ENCODE measurements at regions not wholly inside any gene's neighbourhood (a gene's known extent, or its start where the extent isn't known, plus 50 kb on each side); places are given as distances from the start of the nearest gene placed in this dataset.

GRCh38 chr17:70520447-70520846 is 351.1 kb downstream of the KCNJ2 start:
- Histone ChIP-seq H3K4me3 (ENCODE audit: extremely low read depth in 1 of 4, insufficient read depth in 2 of 4, low read depth in 3 of 4, low read length in 4 of 4) (no peak overlapping the region), H3K23me2 (ENCODE audit: low read depth, low read length) (no peaks in the 10 kb centered on the region), H2BK20ac (ENCODE audit: low read length) (no peak overlapping the region), H3K4me1 (replicated peaks in 1 of 4; ENCODE audit: control insufficient read depth in 3 of 4, insufficient read depth in 4 of 4, low read length in 3 of 4) (no peaks in the 10 kb centered on the region), H3K9ac (replicated peaks in 1 of 4; ENCODE audit: extremely low read depth in 1 of 4, low read depth in 3 of 4, low read length in 3 of 4) (no peak overlapping the region), H2BK15ac (ENCODE audit: low read length) (no peak overlapping the region), H3K56ac (replicated peaks; ENCODE audit: insufficient read length, low read depth, low read length) (no peak overlapping the region), H3K23ac (ENCODE audit: insufficient read length) (no peak overlapping the region), H3K79me2 (ENCODE audit: control insufficient read depth in 1 of 2, insufficient read depth in 2 of 2, low read length in 2 of 2) (no peaks in the 10 kb centered on the region), H2BK120ac (replicated peaks; ENCODE audit: low read depth, low read length) (no peak overlapping the region), H2AFZ (ENCODE audit: low read length) (no peak overlapping the region), H3K27me3 (replicated peaks in 1 of 4; ENCODE audit: control insufficient read depth in 3 of 4, extremely low read depth in 1 of 4, insufficient read depth in 3 of 4, low read length in 3 of 4) (no peaks in the 10 kb centered on the region), H2BK5ac (ENCODE audit: low read depth, low read length) (no peak overlapping the region), H4K20me1 (replicated peaks in 1 of 2; ENCODE audit: control insufficient read depth in 1 of 2, insufficient read depth in 2 of 2, low read length in 2 of 2) (no peaks in the 10 kb centered on the region), H3K18ac (ENCODE audit: extremely low read depth, low read length) (no peak overlapping the region), H2AK5ac (ENCODE audit: low read depth, low read length) (no peak overlapping the region), H4K8ac (ENCODE audit: extremely low read depth, insufficient read depth, low read length) (no peak overlapping the region), H3K4me2 (ENCODE audit: insufficient read depth in 1 of 2, low read depth in 2 of 2, low read length in 2 of 2) (no peak overlapping the region), H2BK12ac (ENCODE audit: low read depth, low read length) (no peak overlapping the region), H4K91ac (replicated peaks; ENCODE audit: insufficient read length, low read length) (no peak overlapping the region), H3K14ac (ENCODE audit: insufficient read length) (no peak overlapping the region), H3K27ac (ENCODE audit: low read depth, low read length) (no peak overlapping the region), H3K79me1 (ENCODE audit: low read depth, low read length) (no peaks in the 10 kb centered on the region), H3K36me3 (ENCODE audit: control insufficient read depth in 2 of 4, insufficient read depth in 4 of 4, low read length in 3 of 4) (no peaks in the 10 kb centered on the region), H3K9me3 (ENCODE audit: insufficient read depth in 2 of 2, low read depth in 1 of 2, low read length in 1 of 2) (no peaks in the 10 kb centered on the region), H3K4ac (replicated peaks; ENCODE audit: insufficient read length, low read depth, low read length) (no peak overlapping the region), H4K5ac (ENCODE audit: insufficient read length, low read depth, low read length) (no peak overlapping the region)
- TF ChIP-seq TEAD4 (IDR thresholded peaks at IDR 0.05; ENCODE audit: low read depth, low read length) (no peak), ASH2L (IDR thresholded peaks at IDR 0.05; ENCODE audit: low read length) (no peak), HDAC2 (IDR thresholded peaks at IDR 0.05; ENCODE audit: borderline replicate concordance in 1 of 2, low read depth in 2 of 2, low read length in 2 of 2) (no peak), SRF (IDR thresholded peaks at IDR 0.05; ENCODE audit: low read depth, low read length) (no peak), EP300 (IDR thresholded peaks at IDR 0.05; ENCODE audit: borderline replicate concordance in 1 of 2, low read depth in 2 of 2, low read length in 2 of 2) (no peak)
- ChIA-PET POLR2A (ENCODE audit: partially characterized antibody) (interaction anchor here (0.7 to 0.9 kb wide), 2 partner anchors 15 to 180 kb away, joined by 3 to 6 read pairs; no protein-coding TSS in a partner anchor), CTCF (ENCODE audit: partially characterized antibody) (interaction anchor here (1.2 kb wide), 1 partner anchor 14 kb away, joined by 3 read pairs; no protein-coding TSS in a partner anchor)
- FAIRE-seq (no peak), DNase-seq (ENCODE audit: low read depth in 1 of 2, low spot score in 2 of 2) (no peak)
- 89% methylated on average over 5 of the region's 5 CpGs; no CpG with 5 or more reads in 1 of the 2 experiments for WGBS, 2 experiments (ENCODE audit: extremely low coverage in 1 of 2, insufficient coverage in 1 of 2, insufficient read length in 1 of 2, insufficient replicate concordance in 2 of 2, low coverage in 1 of 2, low lambda C conversion rate in 2 of 2, missing lambda C conversion rate in 1 of 2)
